ENCODE measurements at regions not wholly inside any gene's neighbourhood (a gene's known extent, or its start where the extent isn't known, plus 50 kb on each side); places are given as distances from the start of the nearest gene placed in this dataset.

DNA sequence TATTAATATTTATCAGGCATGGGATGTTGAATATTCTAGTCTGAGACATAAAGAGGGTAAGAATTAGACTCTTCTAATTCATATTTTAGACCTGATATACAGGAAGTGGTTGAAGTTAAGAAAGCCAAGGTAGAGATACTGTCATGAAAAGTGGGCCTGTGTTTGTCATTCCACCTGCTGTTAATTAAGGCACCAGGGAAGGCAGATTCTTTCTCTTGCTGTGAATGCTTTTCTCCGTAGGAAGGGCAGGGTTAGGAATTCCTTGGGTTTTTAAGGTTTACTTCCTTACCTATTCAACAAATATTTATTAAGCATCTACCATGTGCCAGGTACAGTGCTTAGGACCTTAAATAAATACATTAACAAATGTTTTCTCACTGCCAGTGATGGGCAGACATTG, 196.4 kb downstream of the CAVIN4 start:
- H3K4me1 ChIP-seq (ENCODE audit: low read depth, poor library complexity, severe bottlenecking), result no peaks in the 10 kb centered on the region
- no peaks in the 10 kb centered on the region for H3K27me3 ChIP-seq (ENCODE audit: insufficient read depth, low read depth)
- H2AFZ ChIP-seq (ENCODE audit: low read depth), result no peak overlapping the region
- no peak overlapping the region for H3K4me3 ChIP-seq (IDR thresholded peaks at IDR 0.05; ENCODE audit: insufficient read depth, low read depth, low read length)
- no peak overlapping the region for H3K27ac ChIP-seq
- H3K4me2 ChIP-seq, result no peak overlapping the region
- H3K36me3 ChIP-seq (ENCODE audit: insufficient read depth), result no peaks in the 10 kb centered on the region
- TF ChIP-seq, protein P1, sequence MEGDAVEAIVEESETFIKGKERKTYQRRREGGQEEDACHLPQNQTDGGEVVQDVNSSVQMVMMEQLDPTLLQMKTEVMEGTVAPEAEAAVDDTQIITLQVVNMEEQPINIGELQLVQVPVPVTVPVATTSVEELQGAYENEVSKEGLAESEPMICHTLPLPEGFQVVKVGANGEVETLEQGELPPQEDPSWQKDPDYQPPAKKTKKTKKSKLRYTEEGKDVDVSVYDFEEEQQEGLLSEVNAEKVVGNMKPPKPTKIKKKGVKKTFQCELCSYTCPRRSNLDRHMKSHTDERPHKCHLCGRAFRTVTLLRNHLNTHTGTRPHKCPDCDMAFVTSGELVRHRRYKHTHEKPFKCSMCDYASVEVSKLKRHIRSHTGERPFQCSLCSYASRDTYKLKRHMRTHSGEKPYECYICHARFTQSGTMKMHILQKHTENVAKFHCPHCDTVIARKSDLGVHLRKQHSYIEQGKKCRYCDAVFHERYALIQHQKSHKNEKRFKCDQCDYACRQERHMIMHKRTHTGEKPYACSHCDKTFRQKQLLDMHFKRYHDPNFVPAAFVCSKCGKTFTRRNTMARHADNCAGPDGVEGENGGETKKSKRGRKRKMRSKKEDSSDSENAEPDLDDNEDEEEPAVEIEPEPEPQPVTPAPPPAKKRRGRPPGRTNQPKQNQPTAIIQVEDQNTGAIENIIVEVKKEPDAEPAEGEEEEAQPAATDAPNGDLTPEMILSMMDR (conservative IDR thresholded peaks at IDR 0.05; ENCODE audit: low read depth, low read length), result no peak
- H3K79me2 ChIP-seq (ENCODE audit: insufficient read depth, low read depth), result no peaks in the 10 kb centered on the region
- H4K20me1 ChIP-seq (ENCODE audit: insufficient read depth), result no peaks in the 10 kb centered on the region
- H3K9ac ChIP-seq, result no peak overlapping the region

DNA sequence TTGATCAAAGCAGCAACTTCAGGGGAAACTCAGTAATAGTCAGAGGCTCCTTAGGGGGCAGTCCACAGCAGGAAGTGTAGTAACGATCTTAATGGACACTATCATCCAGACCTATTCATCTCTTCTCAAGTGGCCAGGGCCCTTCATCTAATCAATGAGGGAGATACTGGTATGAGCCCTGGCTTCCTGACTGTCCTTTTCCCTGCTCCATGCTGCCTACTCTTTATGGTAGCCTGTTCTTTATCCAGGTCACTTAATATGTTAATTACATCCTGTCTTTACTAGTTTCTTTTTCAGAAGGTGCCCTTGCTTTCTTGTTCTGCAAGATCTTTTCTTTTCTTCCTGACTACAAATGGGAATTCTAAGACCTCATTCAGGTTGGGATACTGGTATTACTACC, 197.1 kb downstream of the CAVIN4 start:
- no peak overlapping the region for H3K9ac ChIP-seq
- no peak overlapping the region for H2AFZ ChIP-seq (ENCODE audit: low read depth)
- no peaks in the 10 kb centered on the region for H4K20me1 ChIP-seq (ENCODE audit: insufficient read depth)
- H3K4me3 ChIP-seq (IDR thresholded peaks at IDR 0.05; ENCODE audit: insufficient read depth, low read depth, low read length), result no peak overlapping the region
- no peaks in the 10 kb centered on the region for H3K79me2 ChIP-seq (ENCODE audit: insufficient read depth, low read depth)
- H3K36me3 ChIP-seq (ENCODE audit: insufficient read depth), result no peaks in the 10 kb centered on the region
- H3K27ac ChIP-seq, result no peak overlapping the region
- H3K4me1 ChIP-seq (ENCODE audit: low read depth, poor library complexity, severe bottlenecking), result no peaks in the 10 kb centered on the region
- H3K4me2 ChIP-seq, result no peak overlapping the region
- H3K27me3 ChIP-seq (ENCODE audit: insufficient read depth, low read depth), result no peaks in the 10 kb centered on the region
- TF ChIP-seq, protein P1 (conservative IDR thresholded peaks at IDR 0.05; ENCODE audit: low read depth, low read length), result no peak

DNA sequence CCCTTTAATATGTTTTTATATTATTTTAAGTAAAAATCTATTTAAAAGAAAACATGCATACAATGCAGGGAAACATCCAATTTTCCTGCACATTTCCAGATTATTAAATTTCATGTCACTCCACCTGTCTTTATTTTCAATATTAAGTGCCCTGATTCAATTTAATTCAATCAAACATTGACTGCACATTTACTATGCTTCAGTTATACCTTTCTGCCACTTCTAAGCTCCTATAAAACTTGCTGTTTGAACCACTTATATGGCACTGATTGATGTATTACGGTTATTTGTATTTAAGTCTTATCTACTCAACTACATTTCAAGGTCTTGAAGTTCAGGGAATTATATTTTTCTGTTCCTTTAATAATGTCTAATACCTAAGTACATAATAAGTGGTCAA, 198.0 kb downstream of the CAVIN4 start:
- H3K27me3 ChIP-seq (ENCODE audit: insufficient read depth, low read depth), result no peaks in the 10 kb centered on the region
- H3K4me1 ChIP-seq (ENCODE audit: low read depth, poor library complexity, severe bottlenecking), result no peaks in the 10 kb centered on the region
- TF ChIP-seq, protein P1 (conservative IDR thresholded peaks at IDR 0.05; ENCODE audit: low read depth, low read length), result no peak
- no peaks in the 10 kb centered on the region for H3K36me3 ChIP-seq (ENCODE audit: insufficient read depth)
- H3K4me2 ChIP-seq, result no peak overlapping the region
- no peaks in the 10 kb centered on the region for H4K20me1 ChIP-seq (ENCODE audit: insufficient read depth)
- H3K4me3 ChIP-seq (IDR thresholded peaks at IDR 0.05; ENCODE audit: insufficient read depth, low read depth, low read length), result no peak overlapping the region
- H3K27ac ChIP-seq, result no peak overlapping the region
- no peak overlapping the region for H2AFZ ChIP-seq (ENCODE audit: low read depth)
- no peaks in the 10 kb centered on the region for H3K79me2 ChIP-seq (ENCODE audit: insufficient read depth, low read depth)
- no peak overlapping the region for H3K9ac ChIP-seq

GRCh38 chr9:100784755-100785154, 206.9 kb downstream of the CAVIN4 start:
- H3K27me3 ChIP-seq (ENCODE audit: insufficient read depth, low read depth), result no peaks in the 10 kb centered on the region

More at GRCh38 chr9:100784755-100785154, 206.9 kb downstream of the CAVIN4 start:
- Histone ChIP-seq H3K4me1 (ENCODE audit: low read depth, poor library complexity, severe bottlenecking) (no peaks in the 10 kb centered on the region), H3K79me2 (ENCODE audit: insufficient read depth, low read depth) (no peaks in the 10 kb centered on the region), H3K27ac (no peak overlapping the region), H3K9ac (no peak overlapping the region), H3K36me3 (ENCODE audit: insufficient read depth) (no peaks in the 10 kb centered on the region), H2AFZ (ENCODE audit: low read depth) (no peak overlapping the region), H4K20me1 (ENCODE audit: insufficient read depth) (no peaks in the 10 kb centered on the region), H3K4me2 (no peak overlapping the region), H3K4me3 (IDR thresholded peaks at IDR 0.05; ENCODE audit: insufficient read depth, low read depth, low read length) (no peak overlapping the region)
- TF ChIP-seq, protein P1 (conservative IDR thresholded peaks at IDR 0.05; ENCODE audit: low read depth, low read length), result no peak

Measured in KMS-11 (cell line).